ENCODE measurements at regions not wholly inside any gene's neighbourhood (a gene's known extent, or its start where the extent isn't known, plus 50 kb on each side); places are given as distances from the start of the nearest gene placed in this dataset.

DNA sequence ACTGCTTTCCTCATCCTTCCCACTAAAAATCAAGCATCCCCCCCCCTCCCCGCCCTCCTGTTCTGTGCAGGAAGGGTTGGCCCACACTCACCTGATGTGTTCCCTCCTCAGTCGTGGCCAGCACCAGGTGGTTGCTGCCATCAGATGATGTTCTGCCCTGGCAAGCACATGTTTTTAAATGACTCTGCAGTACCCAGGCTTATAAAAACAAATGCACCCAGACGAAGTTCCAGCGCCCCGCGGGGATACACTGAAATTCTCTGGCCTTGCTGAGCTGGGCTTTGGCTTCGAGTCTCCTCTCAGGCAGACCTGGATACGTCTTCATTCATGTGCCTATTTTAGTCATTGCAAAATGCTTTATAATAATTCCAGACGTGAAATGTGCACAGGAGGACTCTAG, 316.3 kb downstream of the DLEU7 start:
- TF ChIP-seq POLR2A (IDR thresholded peaks at IDR 0.05): no peak
- TF ChIP-seq, protein P1, sequence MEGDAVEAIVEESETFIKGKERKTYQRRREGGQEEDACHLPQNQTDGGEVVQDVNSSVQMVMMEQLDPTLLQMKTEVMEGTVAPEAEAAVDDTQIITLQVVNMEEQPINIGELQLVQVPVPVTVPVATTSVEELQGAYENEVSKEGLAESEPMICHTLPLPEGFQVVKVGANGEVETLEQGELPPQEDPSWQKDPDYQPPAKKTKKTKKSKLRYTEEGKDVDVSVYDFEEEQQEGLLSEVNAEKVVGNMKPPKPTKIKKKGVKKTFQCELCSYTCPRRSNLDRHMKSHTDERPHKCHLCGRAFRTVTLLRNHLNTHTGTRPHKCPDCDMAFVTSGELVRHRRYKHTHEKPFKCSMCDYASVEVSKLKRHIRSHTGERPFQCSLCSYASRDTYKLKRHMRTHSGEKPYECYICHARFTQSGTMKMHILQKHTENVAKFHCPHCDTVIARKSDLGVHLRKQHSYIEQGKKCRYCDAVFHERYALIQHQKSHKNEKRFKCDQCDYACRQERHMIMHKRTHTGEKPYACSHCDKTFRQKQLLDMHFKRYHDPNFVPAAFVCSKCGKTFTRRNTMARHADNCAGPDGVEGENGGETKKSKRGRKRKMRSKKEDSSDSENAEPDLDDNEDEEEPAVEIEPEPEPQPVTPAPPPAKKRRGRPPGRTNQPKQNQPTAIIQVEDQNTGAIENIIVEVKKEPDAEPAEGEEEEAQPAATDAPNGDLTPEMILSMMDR (IDR thresholded peaks at IDR 0.05): no peak

Data from prostate gland (tissue), 2 donors.